ENCODE measurements at regions not wholly inside any gene's neighbourhood (a gene's known extent, or its start where the extent isn't known, plus 50 kb on each side); places are given as distances from the start of the nearest gene placed in this dataset.

GRCh38 chr16:51591480-51591879 lies 440.4 kb upstream of the SALL1 start:
- H3K4me3 ChIP-seq (ENCODE audit: low read depth in 1 of 2, low read length in 1 of 2), result no peak overlapping the region
- H3K36me3 ChIP-seq, result no peaks in the 10 kb centered on the region
- no peak for TF ChIP-seq CTCF (IDR thresholded peaks at IDR 0.05)
- H3K27ac ChIP-seq, result no peak overlapping the region
- H3K27me3 ChIP-seq, result no peaks in the 10 kb centered on the region
- H3K9me3 ChIP-seq, result no peaks in the 10 kb centered on the region
- H3K4me1 ChIP-seq (ENCODE audit: control insufficient read depth in 1 of 2, insufficient read depth in 1 of 2, low read depth in 1 of 2, low read length in 1 of 2), result no peaks in the 10 kb centered on the region

- H3K9me3 ChIP-seq, result no peaks in the 10 kb centered on the region
- no peaks in the 10 kb centered on the region for H3K27me3 ChIP-seq
- no peak for TF ChIP-seq CTCF (IDR thresholded peaks at IDR 0.05)
- no peaks in the 10 kb centered on the region for H3K4me1 ChIP-seq (ENCODE audit: control insufficient read depth in 1 of 2, insufficient read depth in 1 of 2, low read depth in 1 of 2, low read length in 1 of 2)
- no peaks in the 10 kb centered on the region for H3K36me3 ChIP-seq
- no peak overlapping the region for H3K4me3 ChIP-seq (ENCODE audit: low read depth in 1 of 2, low read length in 1 of 2)
- no peak overlapping the region for H3K27ac ChIP-seq
Observed at GRCh38 chr16:51579652-51580360, 428.7 kb upstream of the SALL1 start.

- Histone ChIP-seq H3K9me3 (no peaks in the 10 kb centered on the region), H3K27me3 (no peaks in the 10 kb centered on the region), H3K4me3 (ENCODE audit: low read depth in 1 of 2, low read length in 1 of 2) (no peak overlapping the region), H3K4me1 (ENCODE audit: control insufficient read depth in 1 of 2, insufficient read depth in 1 of 2, low read depth in 1 of 2, low read length in 1 of 2) (no peaks in the 10 kb centered on the region), H3K36me3 (no peaks in the 10 kb centered on the region), H3K27ac (no peak overlapping the region)
- TF ChIP-seq CTCF (IDR thresholded peaks at IDR 0.05), result no peak
Observed at GRCh38 chr16:51577621-51578303, 426.7 kb upstream of the SALL1 start.

- no peaks in the 10 kb centered on the region for H3K36me3 ChIP-seq
- no peaks in the 10 kb centered on the region for H3K4me1 ChIP-seq (ENCODE audit: control insufficient read depth in 1 of 2, insufficient read depth in 1 of 2, low read depth in 1 of 2, low read length in 1 of 2)
- no peaks in the 10 kb centered on the region for H3K27me3 ChIP-seq
- no peak overlapping the region for H3K27ac ChIP-seq
- no peaks in the 10 kb centered on the region for H3K9me3 ChIP-seq
- no peak overlapping the region for H3K4me3 ChIP-seq (ENCODE audit: low read depth in 1 of 2, low read length in 1 of 2)
- no peak for TF ChIP-seq CTCF (IDR thresholded peaks at IDR 0.05)
Observed at GRCh38 chr16:51576498-51577195, 425.6 kb upstream of the SALL1 start.

GRCh38 chr16:51573191-51573590 lies 422.1 kb upstream of the SALL1 start:
- no peaks in the 10 kb centered on the region for H3K9me3 ChIP-seq
- H3K27me3 ChIP-seq, result no peaks in the 10 kb centered on the region
- no peak for TF ChIP-seq CTCF (IDR thresholded peaks at IDR 0.05)
- H3K4me1 ChIP-seq (ENCODE audit: control insufficient read depth in 1 of 2, insufficient read depth in 1 of 2, low read depth in 1 of 2, low read length in 1 of 2), result no peaks in the 10 kb centered on the region
- H3K4me3 ChIP-seq (ENCODE audit: low read depth in 1 of 2, low read length in 1 of 2), result no peak overlapping the region
- H3K27ac ChIP-seq, result no peak overlapping the region
- no peaks in the 10 kb centered on the region for H3K36me3 ChIP-seq
